Mesodermal cell (in vitro differentiated cells): ENCODE measurements at regions not wholly inside any gene's neighbourhood (a gene's known extent, or its start where the extent isn't known, plus 50 kb on each side); places are given as distances from the start of the nearest gene placed in this dataset.
"Not testable (repeated sequence)": the region's sequence is repeated elsewhere in the genome, so short reads cannot be mapped to it uniquely, and the experiment has no call there.

ENCODE experiments used
- H3K27ac ChIP-seq: 2 replicates; pipeline ENCODE4 v1.7.0; 2013; ENCODE audit warnings: mild to moderate bottlenecking, low read depth, low read length, moderate library complexity; ENCODE audit not compliant: severe bottlenecking
- H3K36me3 ChIP-seq: 2 replicates; pipeline ENCODE4 v1.7.1; 2013; ENCODE audit warnings: mild to moderate bottlenecking, low read length, moderate library complexity; ENCODE audit not compliant: control insufficient read depth, insufficient read depth
- H3K4me1 ChIP-seq: one replicate; pipeline ENCODE4 v1.7.1; 2013; ENCODE audit warnings: mild to moderate bottlenecking, low read length; ENCODE audit not compliant: insufficient read depth, control insufficient read depth, poor library complexity, severe bottlenecking
- H3K4me3 ChIP-seq: 2 replicates; pipeline ENCODE4 v1.7.0; 2013; ENCODE audit warnings: low read length, control low read depth, mild to moderate bottlenecking; ENCODE audit not compliant: insufficient read depth, poor library complexity, severe bottlenecking; ENCODE audit errors: extremely low read depth
- H3K9me3 ChIP-seq: 2 replicates; pipeline ENCODE4 v1.7.1; 2013; ENCODE audit warnings: mild to moderate bottlenecking, low read length, moderate library complexity; ENCODE audit not compliant: control insufficient read depth
- WGBS, 2 experiments: methylation state at CpG; one replicate each; pipeline ENCODE4 v1.1.5; 2013; ENCODE audit warnings: missing lambda C conversion rate in 2 of 2; ENCODE audit not compliant: insufficient coverage in 2 of 2; 5-methylcytosine and 5-hydroxymethylcytosine counted together

DNA sequence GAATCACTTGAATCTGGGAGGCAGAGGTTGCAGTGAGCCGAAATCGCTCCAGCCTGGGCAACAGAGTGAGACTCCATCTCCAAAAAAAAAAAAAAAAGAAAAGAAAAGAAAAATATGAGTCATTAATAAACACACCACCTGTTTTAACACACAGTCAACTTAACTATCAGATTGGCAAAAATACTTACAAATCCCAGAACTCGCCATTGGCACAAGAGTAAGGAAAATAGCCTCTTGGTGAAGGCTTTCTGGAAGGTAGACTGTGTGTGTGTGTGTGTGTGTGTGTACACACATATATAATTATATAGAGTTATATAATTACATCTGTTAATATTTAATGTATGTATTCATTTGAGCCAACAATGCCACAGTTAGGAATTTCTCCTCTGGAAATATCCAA, 63.7 kb upstream of the UXS1 start:
- Histone ChIP-seq H3K9me3 (no peaks in the 10 kb centered on the region), H3K36me3 (no peaks in the 10 kb centered on the region), H3K4me1 (no peaks in the 10 kb centered on the region), H3K4me3 (no peak overlapping the region), H3K27ac (no peak overlapping the region)
- no CpG with 5 or more reads among the region's 3 CpGs for WGBS, 2 experiments

DNA sequence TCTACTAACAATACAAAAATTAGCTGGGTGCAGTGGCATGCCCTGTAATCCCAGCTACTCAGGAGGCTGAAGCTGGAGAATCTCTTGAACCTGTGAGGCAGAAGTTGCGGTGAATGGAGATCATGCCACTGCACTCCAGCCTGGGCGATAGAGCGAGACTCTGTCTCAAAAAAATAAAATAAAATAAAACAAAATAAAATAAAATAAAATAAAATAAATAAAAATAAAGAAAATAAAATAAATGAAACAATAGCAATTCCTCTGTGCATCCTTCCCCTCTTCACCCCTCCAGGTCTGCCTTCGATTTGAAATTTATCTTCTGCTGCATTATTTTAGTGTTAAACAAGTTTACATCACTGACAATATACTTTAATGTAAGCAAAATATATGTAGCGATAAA, 63.0 kb upstream of the UXS1 start:
- H3K4me1 ChIP-seq: no peaks in the 10 kb centered on the region
- WGBS, 2 experiments: no CpG with 5 or more reads among the region's 5 CpGs

DNA sequence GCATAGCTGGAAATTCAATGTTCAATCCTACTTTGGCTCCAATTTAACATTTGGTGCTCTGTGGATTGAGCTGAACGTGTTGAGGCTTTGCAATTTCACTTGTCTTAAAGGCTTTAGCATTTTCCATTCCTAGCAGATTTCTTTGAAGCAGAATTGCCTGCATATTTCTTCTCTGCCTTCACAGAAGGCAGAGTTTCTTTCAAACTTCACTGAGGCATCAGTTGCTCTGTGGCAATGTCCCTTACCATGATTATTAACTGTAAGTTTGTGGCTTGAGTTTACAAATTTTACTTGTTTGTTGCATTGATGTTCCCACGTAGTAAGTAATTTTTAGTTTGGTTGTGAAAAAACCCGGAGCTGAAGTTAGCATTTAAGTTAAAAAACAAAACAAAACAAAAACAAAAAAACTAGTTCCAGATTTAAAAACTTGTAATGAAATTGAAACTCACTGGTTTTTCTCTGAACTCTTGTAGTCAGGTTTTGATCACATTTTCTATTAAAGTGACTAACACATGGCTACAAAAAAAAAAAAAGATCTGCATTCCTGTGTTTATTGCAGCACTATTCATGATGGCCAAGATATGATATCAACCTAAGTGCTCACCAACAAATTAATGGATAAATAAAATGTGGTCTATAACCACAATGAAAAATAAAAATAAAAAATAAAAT, 55.2 kb upstream of the UXS1 start:
- H3K4me1 ChIP-seq, H3K27ac ChIP-seq, H3K36me3 ChIP-seq, H3K9me3 ChIP-seq, H3K4me3 ChIP-seq: not testable (repeated sequence)
- no CpG with 5 or more reads among the region's 3 CpGs for WGBS, 2 experiments

More for the DNA sequence above, 63.0 kb upstream of the UXS1 start:
- H3K36me3 ChIP-seq: no peaks in the 10 kb centered on the region
- no peaks in the 10 kb centered on the region for H3K9me3 ChIP-seq
- H3K4me3 ChIP-seq: no peak overlapping the region
- H3K27ac ChIP-seq: no peak overlapping the region

DNA sequence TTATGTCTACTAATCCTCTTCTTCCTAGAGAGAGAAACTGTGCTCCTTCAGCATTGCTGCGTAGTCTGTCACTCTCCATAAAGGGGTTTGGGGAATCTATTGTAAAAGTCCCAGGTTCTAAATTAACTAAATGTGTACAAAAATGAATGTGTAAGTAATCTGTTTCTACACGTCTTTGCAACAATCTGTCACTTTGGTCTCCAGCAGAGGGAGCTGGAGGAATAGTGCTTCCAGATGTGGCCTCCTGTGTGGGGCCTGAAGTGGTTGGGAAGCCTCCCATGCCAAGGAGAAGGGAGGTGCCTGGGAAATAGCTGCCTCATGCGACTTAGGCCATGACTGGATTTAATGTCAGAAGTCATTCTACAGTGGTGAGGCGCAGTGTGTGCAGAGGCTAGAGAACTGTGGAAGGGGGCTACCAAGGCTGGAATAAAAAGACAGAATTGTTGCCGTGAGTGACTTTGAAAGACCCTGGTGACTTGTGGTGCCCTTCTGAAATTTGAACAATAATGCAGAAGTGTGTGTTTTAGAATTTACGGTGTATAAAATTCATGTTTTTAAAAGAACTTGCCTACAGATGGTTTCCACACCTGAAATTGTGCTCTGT, 54.5 kb upstream of the UXS1 start:
- H3K36me3 ChIP-seq: not testable (repeated sequence)

More for the DNA sequence above, 54.5 kb upstream of the UXS1 start:
- not testable (repeated sequence) for H3K27ac ChIP-seq, H3K9me3 ChIP-seq, H3K4me3 ChIP-seq, H3K4me1 ChIP-seq
- 86 to 100% methylated on average over 1 to 2 of the region's 6 CpGs for WGBS, 2 experiments
